8988T (cell line): ENCODE measurements at regions not wholly inside any gene's neighbourhood (a gene's known extent, or its start where the extent isn't known, plus 50 kb on each side); places are given as distances from the start of the nearest gene placed in this dataset.

Source experiments
- DNase-seq: peaks from one replicate; pipeline ENCODE4 v3.0.0; 2011

DNA sequence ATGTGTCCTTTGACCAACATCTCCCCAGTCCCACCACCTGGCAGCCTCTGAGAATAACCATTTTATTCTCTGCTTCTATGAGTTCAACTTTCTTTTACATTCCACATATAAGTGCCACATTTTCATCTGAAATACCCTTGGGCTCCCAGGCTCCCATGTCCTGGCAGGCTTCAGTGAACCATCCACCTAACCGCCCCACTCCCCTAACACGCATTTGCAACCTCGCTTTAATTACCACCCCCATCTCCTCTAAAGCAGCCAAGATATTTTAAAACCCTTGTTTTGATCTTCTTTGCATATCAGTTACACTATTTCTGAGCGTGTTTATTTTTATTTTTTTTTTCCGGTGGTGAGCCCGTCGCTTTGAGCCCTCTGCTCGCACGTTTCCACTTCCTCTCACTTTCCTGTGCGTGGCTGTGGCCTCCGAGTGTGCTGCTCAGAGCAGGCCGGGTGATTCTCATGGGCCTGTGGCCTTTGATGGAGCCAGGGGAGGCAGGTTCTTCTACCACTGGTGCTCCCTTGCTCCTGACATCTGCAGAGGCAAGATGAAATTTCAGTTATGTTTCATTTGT lies 195.4 kb upstream of the LPP start:
- DNase-seq = no peak

DNA sequence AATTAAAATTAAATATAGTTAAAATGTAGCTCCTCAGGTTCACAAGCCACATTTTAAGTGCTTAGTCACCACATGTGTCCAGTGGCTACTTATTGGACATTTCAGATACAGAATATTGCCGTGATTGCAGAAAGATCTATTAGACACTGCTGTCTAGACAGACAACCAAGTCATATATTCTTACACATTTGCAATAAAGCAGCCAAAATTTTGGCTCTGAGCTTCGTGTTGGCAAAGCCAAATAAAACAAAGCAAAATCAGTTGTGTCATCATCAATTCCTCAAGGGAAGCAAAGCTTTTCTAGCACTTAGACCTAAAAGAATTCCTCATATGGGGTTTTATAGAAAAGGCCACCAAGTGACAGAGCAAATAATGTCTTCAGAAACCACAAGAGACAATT lies 193.1 kb upstream of the LPP start:
- no peak for DNase-seq

- DNase-seq = no peak
Observed at GRCh38 chr3:187961366-187961765, 192.6 kb upstream of the LPP start.

GRCh38 chr3:187963003-187963676 lies 190.8 kb upstream of the LPP start:
- no peak for DNase-seq

DNA sequence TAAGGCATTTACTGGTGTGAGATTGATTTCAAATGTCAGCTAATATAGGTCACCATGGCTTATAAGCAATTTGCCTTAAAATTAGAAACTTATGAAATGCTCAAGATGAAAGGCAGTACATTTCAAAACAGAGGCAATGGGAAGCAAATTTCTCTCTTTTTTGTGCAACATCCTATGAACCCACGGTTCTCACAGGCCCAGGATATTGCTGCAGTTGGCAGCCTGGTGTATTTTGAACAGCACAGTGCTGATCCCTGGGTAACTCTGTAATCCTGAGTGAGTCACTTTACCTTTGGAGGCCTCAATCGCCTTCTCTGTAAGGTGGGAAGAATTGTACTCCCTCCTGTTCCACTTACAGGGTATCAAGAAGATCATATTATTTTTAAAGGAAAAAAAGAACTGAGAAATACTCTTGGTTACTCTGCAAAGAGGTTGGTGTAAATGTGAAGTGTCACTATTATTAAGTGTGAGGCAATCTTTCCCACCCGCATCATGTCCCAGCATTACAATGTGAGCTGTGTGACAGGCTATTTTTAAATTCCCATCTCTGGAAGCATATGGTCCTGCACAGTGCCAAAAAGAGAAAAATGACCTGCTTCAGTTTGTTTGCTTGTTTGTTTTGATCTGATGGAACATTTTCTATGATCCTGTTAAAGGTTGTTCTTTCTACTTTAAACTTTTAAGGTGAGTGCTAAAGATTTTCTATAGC lies 190.1 kb upstream of the LPP start:
- no peak for DNase-seq

- DNase-seq = no peak
Observed at GRCh38 chr3:187964760-187965159, 189.2 kb upstream of the LPP start.

DNA sequence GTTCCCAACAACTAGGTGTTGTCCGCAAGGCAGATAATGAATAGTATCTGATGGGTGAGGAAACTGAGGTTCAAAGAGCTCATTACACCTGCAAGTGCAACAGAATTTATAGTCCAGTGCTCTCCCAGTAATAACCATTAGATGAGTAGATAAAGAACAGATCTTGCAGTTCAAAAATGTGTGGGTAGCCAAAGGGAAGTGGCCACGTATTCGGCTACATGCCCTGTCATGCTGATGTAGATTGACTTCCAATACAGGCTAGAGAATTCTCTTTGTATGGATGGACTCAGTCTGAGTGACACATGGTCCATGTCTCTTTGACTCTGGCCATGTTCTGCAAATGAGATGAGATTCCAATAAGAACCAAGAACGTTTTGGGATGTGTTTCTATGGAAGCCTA lies 187.9 kb upstream of the LPP start:
- DNase-seq = no peak

- no peak for DNase-seq
Observed at GRCh38 chr3:187966636-187967406, 187.1 kb upstream of the LPP start.

GRCh38 chr3:187967993-187968392 lies 186.0 kb upstream of the LPP start:
- DNase-seq = no peak

GRCh38 chr3:187968883-187969580 lies 184.9 kb upstream of the LPP start:
- DNase-seq = no peak

- DNase-seq = no peak
Observed at GRCh38 chr3:187969581-187969950, 184.4 kb upstream of the LPP start.

DNA sequence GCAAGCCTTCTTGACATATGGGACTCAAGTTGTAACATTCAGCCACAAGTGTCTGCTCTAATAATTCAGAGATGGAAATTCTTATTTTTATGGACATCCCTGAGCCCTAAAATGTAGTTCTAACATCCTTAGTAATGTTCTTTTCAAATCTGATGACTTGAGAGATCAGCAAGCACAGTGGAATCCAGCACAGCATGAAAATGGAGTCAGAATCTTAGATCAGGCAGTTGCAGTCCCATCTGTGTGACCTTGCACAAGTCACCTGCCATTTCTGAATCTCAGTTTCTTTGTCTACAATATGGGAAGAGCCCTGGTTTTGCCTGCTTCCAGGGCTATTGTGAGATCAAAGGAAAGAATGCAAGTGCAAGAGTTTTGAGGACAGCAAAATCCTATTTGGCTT lies 183.9 kb upstream of the LPP start:
- DNase-seq = no peak

- no peak for DNase-seq
Observed at GRCh38 chr3:187971629-187972028, 182.3 kb upstream of the LPP start.

DNA sequence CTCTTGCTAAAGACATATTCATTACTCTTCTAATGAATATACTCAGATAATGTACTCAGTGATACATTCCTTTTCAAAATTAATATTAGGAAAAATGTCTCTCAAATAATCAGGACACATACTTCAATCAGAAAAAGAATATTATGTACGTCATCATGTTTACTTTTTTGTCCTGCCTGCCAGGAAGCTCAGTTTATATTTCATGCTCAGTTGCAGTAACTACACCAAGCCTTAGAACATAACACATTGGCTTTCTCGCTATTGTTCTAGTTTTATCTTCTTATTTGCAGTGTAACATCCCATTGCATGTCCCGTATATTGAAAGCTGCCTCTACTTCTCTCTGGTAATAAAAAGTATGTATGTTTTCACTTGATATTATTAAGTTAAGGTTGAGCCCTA lies 181.5 kb upstream of the LPP start:
- no peak for DNase-seq

- no peak for DNase-seq
Observed at GRCh38 chr3:187973977-187974870, 179.7 kb upstream of the LPP start.

DNA sequence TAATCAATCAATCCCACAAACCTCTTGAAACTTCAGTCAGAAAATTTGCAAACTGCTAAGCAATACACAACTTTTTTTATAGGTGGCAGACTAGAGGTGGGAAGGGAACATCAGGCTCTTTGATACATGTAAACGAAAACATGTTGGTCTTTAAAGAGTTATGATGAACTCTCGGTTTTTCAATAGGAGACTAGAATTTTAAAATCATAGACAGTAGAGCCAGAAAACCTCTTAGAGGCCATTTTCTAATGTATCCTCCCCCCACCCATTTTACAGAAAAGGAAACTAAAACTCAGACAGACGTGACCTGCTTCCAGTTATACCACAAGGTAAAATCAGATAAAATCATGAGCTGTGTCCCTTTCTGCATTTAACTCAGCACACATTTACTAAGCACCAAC lies 179.1 kb upstream of the LPP start:
- DNase-seq = no peak

GRCh38 chr3:187975561-187976364 lies 178.2 kb upstream of the LPP start:
- DNase-seq = no peak

GRCh38 chr3:187976365-187976900 lies 177.5 kb upstream of the LPP start:
- DNase-seq = no peak

GRCh38 chr3:187977659-187978058 lies 176.3 kb upstream of the LPP start:
- DNase-seq = no peak

GRCh38 chr3:187978433-187979011 lies 175.4 kb upstream of the LPP start:
- DNase-seq = no peak

GRCh38 chr3:187979564-187979963 lies 174.4 kb upstream of the LPP start:
- DNase-seq = no peak
